ENCODE measurements at regions not wholly inside any gene's neighbourhood (a gene's known extent, or its start where the extent isn't known, plus 50 kb on each side); places are given as distances from the start of the nearest gene placed in this dataset.
"Not testable (repeated sequence)": the region's sequence is repeated elsewhere in the genome, so short reads cannot be mapped to it uniquely, and the experiment has no call there.

GRCh38 chr1:228825041-228825440, 89.8 kb downstream of the RHOU start:
- no peak for DNase-seq

DNA sequence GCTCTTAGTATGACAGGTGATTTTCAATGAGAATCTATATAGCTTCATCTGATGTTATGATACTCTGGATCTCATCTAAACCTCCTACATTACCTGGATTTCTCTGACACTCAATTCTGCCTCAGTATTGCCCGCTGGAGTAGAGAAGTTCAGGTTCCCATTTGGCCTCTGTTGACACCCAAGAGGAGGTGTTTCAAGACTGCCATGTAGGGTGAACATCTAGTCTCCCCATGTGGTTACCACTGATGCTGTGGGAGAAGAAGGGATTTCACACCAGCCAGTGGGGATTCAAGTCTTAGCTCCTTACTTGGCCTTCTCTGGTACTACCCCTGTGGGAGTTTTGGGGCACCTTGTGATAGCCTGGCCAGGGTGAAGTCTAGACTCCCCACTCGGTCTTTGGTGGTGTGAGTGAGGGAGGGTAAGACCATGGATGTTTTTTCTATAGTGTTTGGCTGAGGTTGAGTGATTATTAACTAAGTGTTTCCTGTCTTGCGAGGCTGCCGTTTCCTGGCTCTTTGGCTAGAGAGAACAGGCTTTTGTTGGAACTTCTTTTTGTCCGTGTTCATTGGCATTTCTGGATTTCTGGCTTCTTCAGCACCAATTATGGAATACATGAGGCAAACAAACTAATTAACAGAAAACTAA, 90.7 kb downstream of the RHOU start:
- peak; percentile 33 for DNase-seq

- DNase-seq: no peak
Observed at GRCh38 chr1:228827019-228827418, 91.7 kb downstream of the RHOU start.

DNA sequence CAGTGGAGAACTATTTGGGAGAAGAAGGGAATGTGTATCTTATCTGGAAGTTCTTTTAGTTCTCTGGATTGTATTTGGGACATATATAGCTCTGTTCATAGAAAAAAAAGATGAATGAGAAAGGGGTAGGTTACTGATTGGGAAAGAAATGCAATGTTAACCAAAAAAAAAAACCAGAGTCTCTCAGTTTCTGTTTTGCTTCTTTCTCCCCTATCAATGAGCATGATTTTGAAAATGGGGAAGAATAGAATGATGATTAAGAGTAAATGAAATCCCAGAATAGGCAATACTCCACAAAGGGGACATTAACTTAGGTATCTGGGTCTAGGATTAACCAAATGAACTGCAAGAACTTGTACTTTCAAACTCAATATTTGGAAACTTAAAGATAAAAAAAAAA, 92.9 kb downstream of the RHOU start:
- no peak for DNase-seq

- no peak for DNase-seq
Observed at GRCh38 chr1:228830185-228830953, 95.1 kb downstream of the RHOU start.

DNA sequence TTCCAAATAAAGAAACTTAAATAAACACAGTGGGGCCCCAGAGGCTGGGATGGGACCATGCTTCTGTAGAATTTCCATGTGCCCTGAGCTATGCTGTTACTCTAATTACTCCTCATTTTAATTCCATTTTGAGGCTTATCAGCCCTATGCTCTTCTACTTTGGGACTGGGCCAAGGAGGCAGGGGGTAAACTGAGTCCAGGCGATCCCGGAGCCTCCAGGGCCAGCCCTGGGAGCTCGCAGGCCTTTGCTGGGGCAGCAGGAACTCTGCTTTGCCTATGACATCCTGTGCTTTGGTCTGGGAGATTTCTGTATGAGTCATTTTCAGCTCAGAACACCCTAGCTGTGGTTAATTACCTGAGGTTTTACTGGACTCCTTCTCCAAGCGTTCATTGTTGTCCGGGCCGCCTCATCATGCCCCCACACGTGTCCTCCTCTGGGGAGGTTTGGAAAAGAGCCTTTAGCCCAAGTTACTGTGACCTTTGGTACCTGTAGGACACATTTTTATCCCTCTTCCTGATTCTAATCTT, 95.7 kb downstream of the RHOU start:
- peak; percentile 71 for DNase-seq

GRCh38 chr1:228833911-228834688, 98.8 kb downstream of the RHOU start:
- no peak for DNase-seq

GRCh38 chr1:228835456-228835855, 100.2 kb downstream of the RHOU start:
- no peak for DNase-seq

GRCh38 chr1:228835911-228836310, 100.6 kb downstream of the RHOU start:
- DNase-seq: no peak

DNA sequence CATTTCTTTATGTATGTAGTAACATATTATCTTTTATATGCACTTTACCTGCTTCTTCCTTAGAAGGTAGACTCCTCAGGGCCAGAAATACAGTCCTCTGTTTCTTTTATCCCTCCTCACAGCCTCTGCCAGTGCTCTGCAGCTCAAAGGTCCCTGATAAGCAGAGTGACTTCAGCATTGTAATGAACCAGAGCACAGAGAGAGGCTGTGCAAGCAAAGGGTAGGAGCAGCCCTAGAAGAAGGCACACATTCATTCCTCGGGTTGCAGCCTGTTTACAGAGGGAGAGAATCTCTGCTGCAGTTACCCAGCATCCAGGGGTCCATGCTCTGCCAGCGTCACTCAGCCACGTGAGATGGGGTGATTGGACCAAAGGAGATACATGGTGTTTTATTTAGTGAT, 101.1 kb downstream of the RHOU start:
- DNase-seq: no peak

GRCh38 chr1:228837032-228837431, 101.8 kb downstream of the RHOU start:
- DNase-seq: no peak

- DNase-seq: peak; percentile 97
Observed at GRCh38 chr1:228837817-228838716, 102.8 kb downstream of the RHOU start.

DNA sequence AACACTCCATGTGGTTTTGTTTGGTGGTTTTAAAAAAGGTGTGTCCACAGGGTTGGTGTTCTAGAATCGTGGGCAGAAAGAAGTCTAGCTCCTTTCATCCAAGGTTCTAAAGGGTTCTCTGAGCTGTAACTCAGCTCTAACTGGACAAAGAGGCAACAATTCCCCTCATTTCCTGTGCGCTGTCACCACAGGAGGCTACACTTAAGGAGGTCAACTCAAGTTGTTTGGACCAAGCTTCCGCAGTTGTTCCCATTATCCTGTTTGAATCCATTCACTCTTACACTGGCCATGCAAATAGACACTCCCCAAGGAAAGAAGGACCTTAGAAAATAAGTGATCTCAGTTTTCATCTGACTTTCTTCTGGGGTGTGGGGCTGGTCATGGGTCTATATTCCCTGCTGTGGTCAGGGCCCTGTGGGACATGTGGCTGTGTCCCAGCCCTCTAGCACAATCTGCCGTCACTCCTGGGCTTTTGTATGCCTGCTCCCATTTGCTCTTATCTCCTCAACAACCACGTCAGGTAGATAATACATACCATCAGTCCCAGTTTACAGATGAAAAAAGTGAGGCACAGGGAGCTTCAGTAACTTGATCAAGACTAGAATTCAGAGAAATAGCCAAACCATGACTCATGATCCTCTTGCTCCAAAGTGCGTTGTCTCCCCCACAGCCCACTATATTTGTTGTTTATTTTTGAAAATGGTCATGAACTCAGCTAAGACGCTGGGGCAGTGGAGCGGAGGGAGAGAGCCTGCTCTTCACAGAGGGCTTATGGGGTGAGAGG, 103.6 kb downstream of the RHOU start:
- DNase-seq: peak; percentile 41

- DNase-seq: no peak
Observed at GRCh38 chr1:228839656-228840055, 104.4 kb downstream of the RHOU start.

- no peak for DNase-seq
Observed at GRCh38 chr1:228841632-228842031, 106.4 kb downstream of the RHOU start.

GRCh38 chr1:228842094-228842775, 107.0 kb downstream of the RHOU start:
- DNase-seq: peak; percentile 76

DNA sequence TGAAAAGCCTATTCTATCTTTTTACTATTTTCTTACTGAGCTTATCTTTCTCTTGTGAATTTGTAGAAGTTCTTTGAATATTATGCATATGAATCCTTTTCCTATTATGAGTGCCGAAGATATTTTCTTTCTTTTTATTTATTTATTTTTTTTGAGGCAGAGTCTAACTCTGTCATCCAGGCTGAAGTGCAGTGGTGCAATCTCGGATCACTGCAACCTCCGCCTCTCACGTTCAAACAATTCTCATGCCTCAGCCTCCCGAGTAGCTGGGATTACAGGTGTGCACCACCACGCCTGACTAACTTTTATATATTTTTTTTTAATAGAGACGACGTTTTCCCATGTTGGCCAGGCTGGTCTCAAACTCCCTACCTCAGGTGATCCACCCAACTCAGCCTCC, 109.8 kb downstream of the RHOU start:
- DNase-seq: no peak

- DNase-seq: no peak
Observed at GRCh38 chr1:228846952-228847351, 111.7 kb downstream of the RHOU start.

GRCh38 chr1:228847451-228847850, 112.2 kb downstream of the RHOU start:
- not testable (repeated sequence) for DNase-seq

- DNase-seq: no peak
Observed at GRCh38 chr1:228848406-228848805, 113.1 kb downstream of the RHOU start.

GRCh38 chr1:228849011-228849541, 113.8 kb downstream of the RHOU start:
- DNase-seq: no peak

Data from kidney glomerular epithelial cell (primary cell).